ENCODE measurements at regions not wholly inside any gene's neighbourhood (a gene's known extent, or its start where the extent isn't known, plus 50 kb on each side); places are given as distances from the start of the nearest gene placed in this dataset.

DNA sequence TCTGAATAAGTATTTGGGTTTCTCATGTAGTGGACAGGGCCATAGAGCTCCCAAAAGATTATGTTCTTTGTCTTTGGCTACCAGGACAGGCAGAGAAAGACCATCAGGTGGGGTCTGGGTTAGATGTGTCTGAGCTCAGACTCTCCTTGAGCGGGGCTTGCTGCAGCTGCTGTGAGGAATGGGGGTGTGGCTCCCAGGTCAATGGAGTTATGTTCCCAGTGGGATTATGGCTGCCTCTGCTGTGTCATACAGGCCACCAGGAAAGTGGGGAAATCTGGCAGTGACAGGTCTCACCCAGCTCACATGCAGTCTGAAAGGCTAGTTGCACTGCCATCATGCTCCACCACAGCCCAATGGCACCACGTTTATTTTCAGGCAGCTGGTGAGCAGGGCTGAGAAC is 97.0 kb upstream of the FERD3L start:
- no peak for TF ChIP-seq POLR2AphosphoS5 (IDR thresholded peaks at IDR 0.05)
- TF ChIP-seq, protein P1, sequence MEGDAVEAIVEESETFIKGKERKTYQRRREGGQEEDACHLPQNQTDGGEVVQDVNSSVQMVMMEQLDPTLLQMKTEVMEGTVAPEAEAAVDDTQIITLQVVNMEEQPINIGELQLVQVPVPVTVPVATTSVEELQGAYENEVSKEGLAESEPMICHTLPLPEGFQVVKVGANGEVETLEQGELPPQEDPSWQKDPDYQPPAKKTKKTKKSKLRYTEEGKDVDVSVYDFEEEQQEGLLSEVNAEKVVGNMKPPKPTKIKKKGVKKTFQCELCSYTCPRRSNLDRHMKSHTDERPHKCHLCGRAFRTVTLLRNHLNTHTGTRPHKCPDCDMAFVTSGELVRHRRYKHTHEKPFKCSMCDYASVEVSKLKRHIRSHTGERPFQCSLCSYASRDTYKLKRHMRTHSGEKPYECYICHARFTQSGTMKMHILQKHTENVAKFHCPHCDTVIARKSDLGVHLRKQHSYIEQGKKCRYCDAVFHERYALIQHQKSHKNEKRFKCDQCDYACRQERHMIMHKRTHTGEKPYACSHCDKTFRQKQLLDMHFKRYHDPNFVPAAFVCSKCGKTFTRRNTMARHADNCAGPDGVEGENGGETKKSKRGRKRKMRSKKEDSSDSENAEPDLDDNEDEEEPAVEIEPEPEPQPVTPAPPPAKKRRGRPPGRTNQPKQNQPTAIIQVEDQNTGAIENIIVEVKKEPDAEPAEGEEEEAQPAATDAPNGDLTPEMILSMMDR (IDR thresholded peaks at IDR 0.05 in 8 of 11, conservative IDR thresholded peaks at IDR 0.05 in 3 of 11) = no peak
